Neural crest cell (in vitro differentiated cells): ENCODE measurements at regions not wholly inside any gene's neighbourhood (a gene's known extent, or its start where the extent isn't known, plus 50 kb on each side); places are given as distances from the start of the nearest gene placed in this dataset.

Source experiments
- DNase-seq: peaks from one replicate; pipeline ENCODE4 v3.0.0; 2021; ENCODE audit warnings: low read depth, mixed read lengths, low spot score
- H3K27ac Mint-ChIP-seq: one replicate; pipeline ENCODE4 v1.8.0; 2021; ENCODE audit warnings: mild to moderate bottlenecking, mixed read lengths; ENCODE audit not compliant: unreplicated experiment
- H3K27me3 Mint-ChIP-seq: 2 replicates; pipeline ENCODE4 v1.8.0; 2021; ENCODE audit warnings: low read depth, mild to moderate bottlenecking, mixed read lengths
- H3K36me3 Mint-ChIP-seq: 2 replicates; pipeline ENCODE4 v1.8.0; 2021; ENCODE audit warnings: low read depth, mild to moderate bottlenecking, mixed read lengths
- H3K4me1 Mint-ChIP-seq: 2 replicates; pipeline ENCODE4 v1.8.0; 2021; ENCODE audit warnings: mixed read lengths
- H3K4me3 Mint-ChIP-seq: one replicate; pipeline ENCODE4 v1.8.0; 2021; ENCODE audit warnings: mild to moderate bottlenecking, mixed read lengths
- H3K9me3 Mint-ChIP-seq: 2 replicates; pipeline ENCODE4 v1.8.0; 2021; ENCODE audit warnings: mixed read lengths
- CTCF ChIP-seq: fragments of 200-600 bp; sonication (generic); conservative IDR thresholded peaks from 2 replicates; pipeline ENCODE4 v1.5.0; 2021; ENCODE audit warnings: antibody characterized with exemption, mild to moderate bottlenecking

DNA sequence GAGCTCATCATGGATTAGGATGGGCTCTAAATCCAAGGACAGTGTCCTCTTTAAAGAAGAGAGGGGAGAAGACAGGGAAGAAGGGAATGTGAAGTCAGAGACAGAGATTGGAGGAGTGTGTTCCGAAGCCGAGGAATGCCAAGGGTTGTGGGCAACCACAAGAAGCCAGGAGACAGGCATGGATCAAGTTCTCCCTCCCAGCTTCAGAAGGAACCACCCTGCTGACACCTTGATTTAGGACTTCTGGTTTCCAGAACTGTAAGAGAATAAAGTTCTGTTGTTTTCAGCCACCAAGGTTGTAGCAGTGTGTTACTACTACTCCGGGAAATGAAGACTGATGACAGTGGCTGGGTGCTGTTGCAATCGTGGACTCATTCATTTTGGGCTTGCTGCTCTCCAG, 120.1 kb downstream of the RPS12 start:
- no peak for TF ChIP-seq CTCF
- Mint-ChIP-seq H3K27ac (no peak overlapping the region), H3K27me3 (peaks cover 14% of the 10 kb centered on the region), H3K4me3 (no peak overlapping the region), H3K4me1 (peaks cover 32% of the 10 kb centered on the region), H3K36me3 (no peaks in the 10 kb centered on the region), H3K9me3 (no peaks in the 10 kb centered on the region)
- DNase-seq = no peak

DNA sequence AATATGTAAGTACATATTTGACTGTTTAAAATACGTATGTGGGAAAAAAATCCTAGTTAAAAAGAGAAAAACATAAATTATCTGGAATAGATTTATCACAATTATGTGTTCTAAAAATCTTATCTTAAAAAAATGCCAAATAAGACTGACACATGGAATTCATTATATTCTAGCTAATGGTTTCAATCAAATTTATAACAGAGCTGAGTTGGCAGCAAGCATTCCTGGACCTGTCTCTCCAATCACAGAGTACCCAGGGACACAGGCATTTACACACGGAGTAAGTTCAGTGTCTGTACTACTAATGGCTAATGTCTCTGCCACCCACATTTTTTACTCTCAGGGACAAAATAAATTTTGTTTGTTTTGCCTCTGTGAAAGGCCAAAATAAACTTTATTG, 122.3 kb downstream of the RPS12 start:
- DNase-seq = no peak
- Mint-ChIP-seq H3K27ac (no peak overlapping the region), H3K9me3 (no peaks in the 10 kb centered on the region), H3K36me3 (no peaks in the 10 kb centered on the region), H3K27me3 (peaks cover 3% of the 10 kb centered on the region), H3K4me3 (no peak overlapping the region), H3K4me1 (peaks cover 29% of the 10 kb centered on the region)
- no peak for TF ChIP-seq CTCF

- H3K4me1 Mint-ChIP-seq = peaks cover 20% of the 10 kb centered on the region
- H3K27me3 Mint-ChIP-seq = no peaks in the 10 kb centered on the region
- H3K4me3 Mint-ChIP-seq = no peak overlapping the region
- H3K27ac Mint-ChIP-seq = no peak overlapping the region
- no peaks in the 10 kb centered on the region for H3K36me3 Mint-ChIP-seq
- DNase-seq = peak; percentile 57
- TF ChIP-seq CTCF = peak; percentile 72
- H3K9me3 Mint-ChIP-seq = no peaks in the 10 kb centered on the region
Observed at GRCh38 chr6:132937466-132937906, 123.1 kb downstream of the RPS12 start.

GRCh38 chr6:132948889-132949288, 134.5 kb downstream of the RPS12 start:
- no peak for TF ChIP-seq CTCF

DNA sequence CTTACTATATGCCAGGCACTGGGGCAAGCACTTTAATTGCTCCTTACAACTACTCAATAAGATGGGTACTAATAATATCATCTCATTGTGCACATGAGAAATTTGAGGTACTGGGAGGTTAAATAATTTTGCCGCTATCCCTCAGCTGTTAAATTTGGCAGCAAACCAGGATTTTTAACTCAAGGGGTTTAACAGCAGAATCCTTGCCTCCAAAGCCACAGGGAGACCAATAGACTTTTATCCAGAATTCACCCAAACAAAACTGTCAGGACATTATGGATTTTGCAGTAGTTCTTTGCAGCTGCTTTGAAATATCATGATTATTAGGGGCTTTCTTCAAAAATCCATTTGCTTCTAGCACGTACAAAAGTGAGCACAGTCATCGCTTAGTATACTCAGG, 136.2 kb downstream of the RPS12 start:
- no peak overlapping the region for H3K4me3 Mint-ChIP-seq
- no peaks in the 10 kb centered on the region for H3K4me1 Mint-ChIP-seq
- TF ChIP-seq CTCF = no peak
- H3K36me3 Mint-ChIP-seq = no peaks in the 10 kb centered on the region
- H3K27ac Mint-ChIP-seq = no peak overlapping the region
- no peaks in the 10 kb centered on the region for H3K9me3 Mint-ChIP-seq
- DNase-seq = no peak
- H3K27me3 Mint-ChIP-seq = no peaks in the 10 kb centered on the region

More at GRCh38 chr6:132948889-132949288, 134.5 kb downstream of the RPS12 start:
- Mint-ChIP-seq H3K4me1 (no peaks in the 10 kb centered on the region), H3K36me3 (no peaks in the 10 kb centered on the region), H3K27me3 (no peaks in the 10 kb centered on the region), H3K27ac (no peak overlapping the region), H3K4me3 (no peak overlapping the region), H3K9me3 (no peaks in the 10 kb centered on the region)
- DNase-seq = no peak
